GM19468 (cell line): ENCODE measurements at regions not wholly inside any gene's neighbourhood (a gene's known extent, or its start where the extent isn't known, plus 50 kb on each side); places are given as distances from the start of the nearest gene placed in this dataset.

Experiments
- ATAC-seq: cut with Tn5 transposase; IDR thresholded peaks from one replicate; pipeline ENCODE4 v1.9.1; 2021; ENCODE audit warnings: mild to moderate bottlenecking, moderate library complexity, moderate number of reproducible peaks; ENCODE audit not compliant: unreplicated experiment; ENCODE audit errors: extremely low read depth

DNA sequence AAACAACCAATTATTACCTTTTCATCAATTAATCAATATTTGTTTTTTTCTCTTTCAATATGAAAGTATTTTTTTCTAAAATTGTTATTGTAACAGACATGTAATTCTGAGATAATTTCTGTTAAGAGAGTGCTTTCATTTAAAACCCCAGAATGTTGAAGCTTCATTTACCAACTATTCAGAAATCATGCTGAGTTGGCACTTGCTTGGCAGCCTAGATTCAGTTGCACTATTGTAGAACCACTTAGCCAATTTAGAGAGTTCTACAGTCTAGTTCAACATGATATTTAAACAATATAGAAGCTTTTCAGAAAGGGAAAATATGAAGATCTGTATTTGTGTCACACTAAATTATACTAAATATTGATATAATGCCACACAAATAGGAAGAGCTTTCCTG is 56.1 kb upstream of the NKAIN2 start:
- no peak for ATAC-seq

DNA sequence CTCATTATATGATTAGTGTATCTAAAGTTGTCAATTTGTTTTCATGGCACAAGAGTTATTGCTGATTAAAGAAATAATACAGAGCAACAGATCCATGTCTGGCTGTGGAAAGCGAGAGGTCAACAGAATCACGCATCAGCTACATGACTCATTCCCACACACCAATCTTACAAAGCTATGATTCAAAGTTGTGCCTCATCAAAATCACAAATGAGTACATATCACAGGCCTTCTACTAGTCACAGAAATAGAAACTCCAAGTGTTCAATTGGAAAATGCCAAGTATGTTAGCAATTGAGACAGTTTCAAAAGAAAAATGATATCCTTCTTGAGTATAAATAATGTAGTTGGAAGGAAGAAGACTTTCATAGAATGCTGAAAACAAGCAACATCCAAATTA is 57.8 kb upstream of the NKAIN2 start:
- no peak for ATAC-seq

DNA sequence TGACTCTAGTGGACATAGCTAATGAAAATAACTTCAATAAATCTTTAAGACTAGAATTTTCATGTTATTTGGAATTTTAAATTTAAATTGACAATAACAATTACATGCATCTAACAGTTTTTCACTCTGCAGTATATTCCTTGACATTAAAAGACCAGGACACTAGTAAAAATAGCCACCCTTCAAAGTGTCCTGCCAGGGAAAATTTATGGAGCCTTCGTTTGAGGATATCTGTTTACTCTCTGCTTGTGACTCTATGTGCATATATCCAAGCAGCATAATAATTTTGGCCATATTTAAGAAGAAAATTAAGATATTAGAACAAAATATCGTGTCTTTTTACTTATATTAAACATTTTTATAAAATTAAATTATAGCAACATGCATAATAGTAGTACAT is 58.8 kb upstream of the NKAIN2 start:
- ATAC-seq = no peak

DNA sequence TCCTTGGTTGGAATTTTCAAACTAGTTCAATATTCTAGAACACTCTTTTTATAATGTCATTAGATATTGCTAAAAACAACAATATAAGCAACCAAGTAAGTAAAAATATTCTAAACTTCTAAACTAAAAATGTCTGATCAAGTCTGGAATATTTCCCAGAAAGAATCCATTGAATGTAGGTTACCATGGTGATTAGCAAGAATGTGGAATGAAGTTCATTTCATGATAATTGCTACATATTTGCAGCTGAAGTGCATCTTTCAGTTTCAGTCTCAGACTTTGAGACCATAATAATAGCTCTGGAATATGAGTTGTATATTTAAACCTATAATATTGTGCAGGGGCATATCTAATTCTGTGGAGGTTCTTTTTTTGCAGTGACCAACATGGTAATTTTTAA is 61.0 kb upstream of the NKAIN2 start:
- ATAC-seq = no peak

DNA sequence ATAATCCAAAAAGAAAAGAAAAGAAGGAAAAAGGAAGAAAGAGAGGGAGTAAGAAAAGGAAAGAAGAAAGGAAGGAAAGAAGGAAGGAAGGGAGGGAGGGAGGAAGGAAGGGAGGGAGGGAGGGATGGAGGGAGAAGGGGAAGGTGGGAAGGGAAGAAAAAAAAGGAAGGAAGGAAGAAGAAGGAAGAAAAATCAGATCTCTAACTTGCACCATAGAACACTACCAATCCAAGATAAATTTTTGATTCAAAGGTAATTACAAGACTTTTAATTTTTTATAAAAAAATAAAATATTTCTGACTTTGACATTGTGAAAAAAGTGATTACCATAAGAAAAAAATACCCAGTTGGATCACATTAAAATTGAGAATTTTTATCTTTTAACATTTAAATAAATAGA is 70.5 kb upstream of the NKAIN2 start:
- no peak for ATAC-seq

DNA sequence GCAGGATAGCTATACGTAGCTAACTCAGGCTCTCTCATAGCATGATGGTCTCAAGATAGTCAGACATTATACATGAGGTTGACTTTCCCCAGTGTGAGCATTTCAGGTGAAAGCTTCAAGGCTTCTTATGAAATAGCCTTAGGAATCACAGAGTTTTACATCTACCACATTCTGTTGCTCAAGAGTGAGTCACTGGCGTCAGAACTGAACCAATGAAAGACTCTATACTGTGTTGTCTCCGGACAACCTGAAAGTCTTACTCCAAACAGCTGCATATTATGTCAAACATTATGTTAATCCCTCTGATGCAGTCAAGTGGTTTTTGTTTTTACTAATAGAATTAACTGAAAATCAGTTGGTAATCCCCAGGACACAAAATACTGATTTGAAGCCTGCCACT is 79.8 kb upstream of the TRDN start:
- ATAC-seq = no peak

DNA sequence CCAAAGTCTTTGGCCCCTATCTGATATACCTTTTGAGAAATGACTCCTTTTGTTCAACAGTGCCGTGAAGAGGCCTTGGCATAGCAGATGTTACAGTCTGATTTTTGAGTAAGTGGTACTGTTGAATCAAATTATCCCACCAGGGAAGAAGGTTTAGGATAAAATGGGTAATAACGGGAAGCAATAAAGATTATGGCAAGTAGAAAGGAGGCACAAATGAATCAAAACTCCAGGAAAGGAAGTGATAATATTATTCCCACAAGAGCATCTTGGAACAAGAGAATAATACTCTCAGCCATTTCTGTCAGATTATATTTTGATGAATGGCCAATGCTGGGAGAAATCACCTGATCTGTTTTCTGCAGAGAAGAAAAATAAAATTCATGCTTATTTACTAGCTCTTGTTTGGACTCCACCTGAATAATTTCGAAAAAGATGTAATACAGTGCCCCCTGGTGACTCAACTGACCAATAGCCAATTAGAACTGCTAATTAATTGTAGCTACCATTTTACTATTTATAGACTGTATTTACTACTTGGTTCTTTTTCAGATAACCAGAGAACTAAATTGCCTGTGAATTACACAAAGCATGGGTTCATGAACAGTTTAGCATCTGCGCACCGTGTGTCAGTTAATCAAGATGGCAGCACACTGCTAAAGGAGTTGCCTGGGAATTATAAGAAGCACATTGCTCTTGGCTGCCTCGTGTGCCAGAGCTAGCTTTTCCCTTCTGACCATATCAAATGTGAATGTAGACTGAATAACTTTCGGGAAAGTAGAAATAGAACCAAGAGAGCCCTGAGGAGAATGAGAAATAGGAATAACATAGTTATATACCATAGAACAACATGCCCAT is 78.5 kb upstream of the TRDN start:
- ATAC-seq = peak; percentile 43

DNA sequence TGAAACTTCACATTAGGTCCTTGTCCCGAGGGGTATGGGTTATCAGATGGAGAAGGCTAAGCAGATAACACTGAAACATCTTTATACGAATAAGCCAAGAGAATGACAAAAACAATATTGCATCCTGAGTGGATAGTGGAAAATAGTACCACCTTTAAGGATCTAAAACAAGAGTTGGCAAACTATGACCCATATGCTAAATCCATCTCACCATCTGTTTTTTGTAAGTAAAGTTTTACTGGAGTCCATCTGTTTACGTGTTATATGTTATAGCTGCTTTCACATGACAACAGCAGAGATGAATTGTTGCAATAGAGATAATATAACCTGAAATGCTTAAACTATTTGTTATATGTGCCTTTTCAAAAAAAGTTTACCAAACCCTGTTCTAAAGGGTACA is 76.1 kb upstream of the TRDN start:
- no peak for ATAC-seq

DNA sequence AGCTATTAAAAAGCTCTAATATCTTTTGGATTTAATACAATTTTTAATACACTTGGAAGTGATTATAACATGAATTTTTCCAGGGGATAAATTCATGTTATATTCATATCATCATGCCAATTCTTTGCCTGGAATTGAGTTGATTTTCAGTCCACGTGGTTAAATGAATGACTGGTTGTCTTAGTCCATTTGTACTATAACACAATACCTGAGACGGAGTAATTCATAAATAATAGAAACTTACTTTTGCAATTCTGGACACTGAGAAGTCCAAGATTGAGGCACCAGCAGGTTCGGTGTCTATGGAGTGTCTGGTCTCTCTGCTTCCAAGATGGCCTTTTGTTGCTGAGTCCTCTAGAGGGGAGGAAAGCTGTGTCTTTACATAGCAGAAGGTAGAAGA is 66.2 kb upstream of the TRDN start:
- ATAC-seq = no peak

DNA sequence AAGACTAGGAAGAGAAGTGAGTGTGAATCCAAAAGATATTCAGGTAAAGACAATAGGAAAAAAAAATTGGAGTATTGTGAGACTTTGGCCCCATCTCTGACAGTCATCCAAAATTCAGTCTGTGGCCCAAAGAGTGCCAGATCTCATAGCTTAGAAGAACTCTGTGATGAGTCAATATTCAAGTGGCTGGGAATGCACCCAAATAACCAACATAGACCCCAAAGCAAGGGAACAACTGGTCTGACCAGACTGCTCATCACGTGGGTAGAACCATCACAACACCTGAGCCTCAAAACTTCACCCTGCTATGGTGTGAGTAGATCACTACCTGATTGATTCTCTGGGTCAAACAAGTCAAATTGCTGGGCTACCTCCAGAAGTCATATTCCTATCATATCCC is 51.1 kb upstream of the TRDN start:
- no peak for ATAC-seq
